ENCODE measurements at regions not wholly inside any gene's neighbourhood (a gene's known extent, or its start where the extent isn't known, plus 50 kb on each side); places are given as distances from the start of the nearest gene placed in this dataset.

DNA sequence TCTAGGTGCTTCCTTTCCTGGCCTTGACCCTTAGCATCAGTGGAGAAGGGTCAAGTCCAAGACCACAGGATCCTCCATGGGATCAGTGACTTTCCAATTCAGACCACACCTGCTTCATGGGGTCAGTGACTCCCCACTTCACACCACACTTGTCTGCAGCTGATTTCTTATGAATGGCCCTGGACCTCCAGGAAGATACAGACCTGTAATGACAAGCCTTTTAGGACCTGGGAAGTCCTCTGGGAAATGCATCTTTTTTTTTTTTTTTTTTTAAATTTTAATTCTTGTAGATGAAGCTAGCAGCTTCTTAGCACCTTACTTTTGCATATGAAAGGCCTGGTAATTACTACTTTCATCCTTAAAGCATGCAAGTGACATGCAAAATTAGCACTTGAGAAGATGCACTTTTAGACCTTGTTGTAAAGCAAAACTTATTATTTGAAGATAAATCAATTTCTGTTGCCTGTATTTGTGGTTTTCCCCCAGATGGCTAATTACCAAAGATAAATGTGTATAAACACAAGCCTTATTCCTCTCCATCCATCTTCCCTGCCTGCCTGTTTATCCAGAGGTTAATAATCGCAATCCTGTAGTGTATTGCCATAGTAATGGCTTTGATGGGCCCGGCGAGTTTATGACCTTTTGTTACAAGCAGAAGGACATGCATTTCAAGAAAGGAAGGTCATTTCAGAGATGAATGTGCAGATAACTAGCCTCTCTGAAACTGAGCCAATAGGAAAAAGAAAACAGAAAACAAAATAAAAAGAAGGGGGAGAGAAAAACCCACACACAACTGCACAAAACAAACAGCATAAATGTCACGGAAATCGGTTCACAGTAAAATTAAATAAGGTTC, 1018.7 kb downstream of the TYW1 start:
- no peak overlapping the region for H3K4me3 ChIP-seq
- peaks cover 0 to 4% of the 10 kb centered on the region in 2 donors for H3K9me3 ChIP-seq
- TF ChIP-seq, protein P1, sequence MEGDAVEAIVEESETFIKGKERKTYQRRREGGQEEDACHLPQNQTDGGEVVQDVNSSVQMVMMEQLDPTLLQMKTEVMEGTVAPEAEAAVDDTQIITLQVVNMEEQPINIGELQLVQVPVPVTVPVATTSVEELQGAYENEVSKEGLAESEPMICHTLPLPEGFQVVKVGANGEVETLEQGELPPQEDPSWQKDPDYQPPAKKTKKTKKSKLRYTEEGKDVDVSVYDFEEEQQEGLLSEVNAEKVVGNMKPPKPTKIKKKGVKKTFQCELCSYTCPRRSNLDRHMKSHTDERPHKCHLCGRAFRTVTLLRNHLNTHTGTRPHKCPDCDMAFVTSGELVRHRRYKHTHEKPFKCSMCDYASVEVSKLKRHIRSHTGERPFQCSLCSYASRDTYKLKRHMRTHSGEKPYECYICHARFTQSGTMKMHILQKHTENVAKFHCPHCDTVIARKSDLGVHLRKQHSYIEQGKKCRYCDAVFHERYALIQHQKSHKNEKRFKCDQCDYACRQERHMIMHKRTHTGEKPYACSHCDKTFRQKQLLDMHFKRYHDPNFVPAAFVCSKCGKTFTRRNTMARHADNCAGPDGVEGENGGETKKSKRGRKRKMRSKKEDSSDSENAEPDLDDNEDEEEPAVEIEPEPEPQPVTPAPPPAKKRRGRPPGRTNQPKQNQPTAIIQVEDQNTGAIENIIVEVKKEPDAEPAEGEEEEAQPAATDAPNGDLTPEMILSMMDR (IDR thresholded peaks at IDR 0.05): no peak
- no peaks in the 10 kb centered on the region for H3K4me1 ChIP-seq
- DNase-seq (ENCODE audit: low spot score): no peak
- H3K27me3 ChIP-seq: no peaks in the 10 kb centered on the region
- no peak overlapping the region for H3K27ac ChIP-seq
- H3K36me3 ChIP-seq: no peaks in the 10 kb centered on the region

DNA sequence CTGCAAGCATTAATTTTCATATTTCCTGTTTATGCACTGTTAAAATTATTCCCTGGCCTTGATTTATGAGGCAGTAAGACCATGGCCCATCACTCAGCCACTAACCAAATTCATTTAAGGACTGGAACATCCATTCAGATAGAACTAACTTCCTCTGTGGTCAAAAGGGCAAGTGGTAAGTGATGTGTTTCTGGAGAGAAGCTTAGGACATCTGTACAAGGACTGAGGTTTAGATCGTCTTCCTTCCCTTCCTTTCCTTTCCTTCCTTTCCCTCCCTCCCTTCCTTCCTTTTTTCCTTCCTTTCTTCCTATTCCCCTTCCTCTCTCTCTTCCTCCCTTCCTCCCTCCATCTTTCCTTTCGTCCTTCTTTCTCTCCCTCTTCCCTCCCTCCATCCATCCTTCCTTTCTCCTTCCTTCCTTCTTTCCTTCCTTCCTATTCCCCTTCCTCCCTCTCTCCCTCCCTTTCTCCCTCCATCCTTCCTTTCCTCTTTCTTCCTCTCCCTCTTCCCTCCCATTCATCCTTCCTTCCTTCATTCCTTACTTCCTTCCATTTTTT, 1019.4 kb downstream of the TYW1 start:
- H3K4me1 ChIP-seq: no peaks in the 10 kb centered on the region
- TF ChIP-seq, protein P1 (IDR thresholded peaks at IDR 0.05): no peak
- no peak overlapping the region for H3K4me3 ChIP-seq
- DNase-seq (ENCODE audit: low spot score): no peak
- no peaks in the 10 kb centered on the region for H3K27me3 ChIP-seq
- H3K27ac ChIP-seq: no peak overlapping the region
- H3K36me3 ChIP-seq: no peaks in the 10 kb centered on the region
- peaks cover 0 to 4% of the 10 kb centered on the region in 2 donors for H3K9me3 ChIP-seq

DNA sequence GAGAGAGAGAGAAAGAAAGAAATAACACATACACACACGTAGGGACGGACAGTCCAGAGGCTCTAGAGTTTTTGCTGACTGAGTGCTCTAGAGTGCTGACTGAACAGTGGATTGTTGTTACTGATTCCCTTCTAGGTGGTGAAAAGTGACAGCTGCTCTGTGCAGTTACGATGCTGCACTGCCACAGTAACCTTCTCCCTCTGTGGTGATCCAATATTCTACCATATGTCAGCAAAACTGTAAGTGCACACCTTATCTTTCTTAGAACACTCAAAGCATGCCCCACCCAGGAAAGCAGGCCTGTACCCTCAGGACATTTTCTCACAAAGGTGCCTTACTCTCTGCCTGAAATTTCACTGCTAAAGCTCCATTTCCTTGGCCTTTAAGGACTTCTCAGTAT, 1023.5 kb downstream of the TYW1 start:
- Histone ChIP-seq H3K4me1 (no peaks in the 10 kb centered on the region), H3K4me3 (no peak overlapping the region)
- TF ChIP-seq, protein P1 (IDR thresholded peaks at IDR 0.05): no peak

DNA sequence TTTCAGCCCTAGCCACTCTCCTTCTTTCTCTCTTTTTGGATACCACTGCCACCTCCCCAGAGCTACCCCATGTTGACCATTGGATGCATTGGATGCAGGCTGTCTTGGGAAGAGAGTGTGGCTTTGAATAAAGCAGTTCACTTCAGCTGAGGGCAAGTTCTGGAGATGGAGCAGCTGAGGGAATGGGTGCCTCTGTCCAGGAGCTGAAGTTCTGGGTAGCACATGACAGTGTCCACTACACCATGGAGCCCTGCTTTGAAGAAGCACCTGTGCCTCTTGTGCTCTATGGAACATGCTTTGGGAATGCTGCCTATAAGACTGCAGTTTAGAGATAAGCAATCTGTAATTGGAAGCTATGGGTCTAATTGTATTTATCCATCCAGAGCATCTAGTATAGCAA, 1028.7 kb downstream of the TYW1 start:
- TF ChIP-seq, protein P1 (IDR thresholded peaks at IDR 0.05): no peak
- Histone ChIP-seq H3K27ac (no peak overlapping the region), H3K27me3 (no peaks in the 10 kb centered on the region), H3K4me3 (no peak overlapping the region), H3K36me3 (no peaks in the 10 kb centered on the region), H3K4me1 (no peaks in the 10 kb centered on the region), H3K9me3 (peaks cover 0 to 8% of the 10 kb centered on the region in 2 donors)
- no peak for DNase-seq (ENCODE audit: low spot score)

More for the DNA sequence above, 1023.5 kb downstream of the TYW1 start:
- no peak for DNase-seq (ENCODE audit: low spot score)
- Histone ChIP-seq H3K36me3 (no peaks in the 10 kb centered on the region), H3K27ac (no peak overlapping the region), H3K9me3 (no peaks in the 10 kb centered on the region), H3K27me3 (no peaks in the 10 kb centered on the region)

DNA sequence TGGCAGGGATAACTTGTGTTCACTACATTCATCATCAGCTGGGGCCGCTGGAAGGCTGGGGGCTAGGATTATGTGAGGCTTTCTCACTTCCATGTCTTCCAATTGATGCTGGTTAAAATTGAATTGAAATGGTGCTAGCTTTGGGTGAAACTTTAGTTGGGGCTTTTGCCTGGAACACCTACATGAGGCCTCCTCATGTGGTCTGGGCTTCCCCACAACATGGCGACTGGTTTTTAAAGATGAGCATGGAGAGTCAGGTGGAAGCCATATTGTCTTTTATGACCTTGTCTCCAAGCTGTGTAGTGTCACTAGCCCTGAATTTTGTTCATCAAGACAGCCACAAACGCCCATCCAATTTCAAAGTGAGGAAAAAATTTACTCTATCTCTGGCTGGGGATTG, 1033.9 kb downstream of the TYW1 start:
- H3K27ac ChIP-seq: no peak overlapping the region
- no peaks in the 10 kb centered on the region for H3K27me3 ChIP-seq
- peaks cover 0 to 17% of the 10 kb centered on the region in 2 donors for H3K9me3 ChIP-seq
- no peak for DNase-seq (ENCODE audit: low spot score)
- no peak overlapping the region for H3K4me3 ChIP-seq
- TF ChIP-seq, protein P1 (IDR thresholded peaks at IDR 0.05): no peak
- no peaks in the 10 kb centered on the region for H3K4me1 ChIP-seq
- no peaks in the 10 kb centered on the region for H3K36me3 ChIP-seq
